CD4-positive, CD25-positive, alpha-beta regulatory T cell (primary cell): ENCODE measurements at regions not wholly inside any gene's neighbourhood (a gene's known extent, or its start where the extent isn't known, plus 50 kb on each side); places are given as distances from the start of the nearest gene placed in this dataset.

Experiments
- ATAC-seq, 2 donors: fragments of 150-1000 bp; cut with Tn5 transposase; one replicate each; pipeline ENCODE4 v1.10.0; 2021; ENCODE audit warnings: low read depth in 2 of 2, moderate number of reproducible peaks in 2 of 2, moderate library complexity in 1 of 2
- DNase-seq, 3 donors: peaks; one replicate each; pipeline versions ENCODE4 v3.0.0 to v3.0.0-alpha.2; 2012 to 2022; ENCODE audit warnings: mixed read lengths in 1 of 3
- H3K27ac ChIP-seq: one replicate; pipeline ENCODE4 v1.7.0; 2013; ENCODE audit warnings: mild to moderate bottlenecking, low read length; ENCODE audit not compliant: insufficient read depth, poor library complexity, severe bottlenecking
- H3K27me3 ChIP-seq: one replicate; pipeline ENCODE4 v1.7.0; 2013; ENCODE audit warnings: low read length; ENCODE audit not compliant: control insufficient read depth, insufficient read depth
- H3K36me3 ChIP-seq: one replicate; pipeline ENCODE4 v1.7.0; 2013; ENCODE audit warnings: mild to moderate bottlenecking, low read length, moderate library complexity; ENCODE audit not compliant: control insufficient read depth, insufficient read depth
- H3K4me1 ChIP-seq: 2 replicates; pipeline ENCODE4 v1.7.0; 2013; ENCODE audit warnings: mild to moderate bottlenecking, low read length; ENCODE audit not compliant: insufficient read depth, control insufficient read depth, poor library complexity, severe bottlenecking
- H3K4me3 ChIP-seq: one replicate; pipeline ENCODE4 v1.7.0; 2013; ENCODE audit warnings: low read depth, mild to moderate bottlenecking, low read length, moderate library complexity
- H3K9me3 ChIP-seq, 2 experiments: 1 replicate in 1 of 2; 2 replicates in 1 of 2; pipeline ENCODE4 v1.7.0; 2013; ENCODE audit warnings: low read length in 2 of 2, mild to moderate bottlenecking in 1 of 2, moderate library complexity in 1 of 2; ENCODE audit not compliant: control insufficient read depth in 2 of 2
- H3K27ac Mint-ChIP-seq, 3 donors: one replicate each; pipeline ENCODE4 v1.8.0; 2020 to 2022; ENCODE audit warnings: mild to moderate bottlenecking in 3 of 3, mixed read lengths in 3 of 3, moderate library complexity in 2 of 3
- H3K27me3 Mint-ChIP-seq: one replicate; pipeline ENCODE4 v1.8.0; 2022; ENCODE audit warnings: mild to moderate bottlenecking, mixed read lengths
- H3K36me3 Mint-ChIP-seq: one replicate; pipeline ENCODE4 v1.8.0; 2020; ENCODE audit warnings: mixed read lengths
- H3K4me1 Mint-ChIP-seq, 4 donors: one replicate each; pipeline ENCODE4 v1.8.0; 2020 to 2022; ENCODE audit warnings: mixed read lengths in 4 of 4, mild to moderate bottlenecking in 1 of 4
- H3K4me3 Mint-ChIP-seq, 4 donors: one replicate each; pipeline ENCODE4 v1.8.0; 2020 to 2022; ENCODE audit warnings: mild to moderate bottlenecking in 4 of 4, mixed read lengths in 4 of 4, moderate library complexity in 3 of 4
- H3K9me3 Mint-ChIP-seq, 7 donors: one replicate each; pipeline ENCODE4 v1.8.0; 2020 to 2022; ENCODE audit warnings: mixed read lengths in 7 of 7, mild to moderate bottlenecking in 3 of 7, moderate library complexity in 2 of 7

- Histone ChIP-seq H3K27me3 (peaks cover 2% of the 10 kb centered on the region), H3K4me3 (peak overlapping the region; percentile 68), H3K27ac (no peak overlapping the region), H3K4me1 (peaks cover 5% of the 10 kb centered on the region), H3K9me3 (no peaks in the 10 kb centered on the region), H3K36me3 (no peaks in the 10 kb centered on the region)
- Mint-ChIP-seq H3K36me3 (peaks cover 18% of the 10 kb centered on the region), H3K9me3 (peaks cover 0 to 9% (median 2%) of the 10 kb centered on the region in 7 donors), H3K4me1 (peaks cover 7 to 31% (median 10%) of the 10 kb centered on the region in 4 donors), H3K27ac (peak overlapping the region; percentile 72 to 91 (median 90)), H3K27me3 (peaks cover 12% of the 10 kb centered on the region), H3K4me3 (peak overlapping the region; percentile 76 to 90 (median 82))
- ATAC-seq (peak in 1 of 2 donors; percentile 24), DNase-seq (peak in 1 of 3 donors; percentile 30)
These were observed 304.6 kb upstream of the DMRT1 start for GRCh38 chr9:536597-537511.

GRCh38 chr9:543478-543877 is 298.0 kb upstream of the DMRT1 start:
- Mint-ChIP-seq H3K9me3 (peaks cover 0 to 9% (median 2%) of the 10 kb centered on the region in 7 donors), H3K4me3 (no peak overlapping the region), H3K4me1 (peaks cover 10 to 24% (median 15%) of the 10 kb centered on the region in 4 donors), H3K27me3 (peaks cover 19% of the 10 kb centered on the region), H3K36me3 (peaks cover 22% of the 10 kb centered on the region), H3K27ac (no peak overlapping the region)
- no peak overlapping the region for H3K27ac ChIP-seq
- DNase-seq: no peak
- no peak for ATAC-seq
- H3K4me3 ChIP-seq: no peak overlapping the region
- H3K36me3 ChIP-seq: no peaks in the 10 kb centered on the region
- H3K4me1 ChIP-seq: no peaks in the 10 kb centered on the region
- no peaks in the 10 kb centered on the region for H3K27me3 ChIP-seq
- H3K9me3 ChIP-seq: no peaks in the 10 kb centered on the region

- ATAC-seq: no peak
- Mint-ChIP-seq H3K27me3 (peaks cover 15% of the 10 kb centered on the region), H3K36me3 (peaks cover 19% of the 10 kb centered on the region)
These were observed 296.0 kb upstream of the DMRT1 start for GRCh38 chr9:545480-545879.

GRCh38 chr9:546235-546634 is 295.3 kb upstream of the DMRT1 start:
- no peak overlapping the region for H3K27ac ChIP-seq
- no peaks in the 10 kb centered on the region for H3K4me1 ChIP-seq
- Mint-ChIP-seq H3K4me1 (peaks cover 10 to 24% (median 16%) of the 10 kb centered on the region in 4 donors), H3K36me3 (peaks cover 11% of the 10 kb centered on the region), H3K4me3 (no peak overlapping the region), H3K9me3 (peaks cover 0 to 4% (median 0%) of the 10 kb centered on the region in 7 donors), H3K27ac (no peak overlapping the region), H3K27me3 (peaks cover 9% of the 10 kb centered on the region)
- H3K4me3 ChIP-seq: no peak overlapping the region
- no peaks in the 10 kb centered on the region for H3K9me3 ChIP-seq
- no peak for DNase-seq
- H3K27me3 ChIP-seq: no peaks in the 10 kb centered on the region
- no peaks in the 10 kb centered on the region for H3K36me3 ChIP-seq
- ATAC-seq: no peak

More at GRCh38 chr9:545480-545879, 296.0 kb upstream of the DMRT1 start:
- H3K4me1 Mint-ChIP-seq: peaks cover 10 to 24% (median 16%) of the 10 kb centered on the region in 4 donors
- no peaks in the 10 kb centered on the region for H3K27me3 ChIP-seq
- no peak for DNase-seq
- no peak overlapping the region for H3K4me3 ChIP-seq
- H3K27ac ChIP-seq: no peak overlapping the region
- H3K27ac Mint-ChIP-seq: peak overlapping the region in 1 of 3 donors; percentile 8
- no peaks in the 10 kb centered on the region for H3K4me1 ChIP-seq
- peaks cover 0 to 4% (median 0%) of the 10 kb centered on the region in 7 donors for H3K9me3 Mint-ChIP-seq
- no peaks in the 10 kb centered on the region for H3K9me3 ChIP-seq
- H3K4me3 Mint-ChIP-seq: no peak overlapping the region
- H3K36me3 ChIP-seq: no peaks in the 10 kb centered on the region

GRCh38 chr9:546797-547223 is 294.7 kb upstream of the DMRT1 start:
- H3K36me3 Mint-ChIP-seq: peaks cover 11% of the 10 kb centered on the region
- peaks cover 0 to 4% (median 0%) of the 10 kb centered on the region in 7 donors for H3K9me3 Mint-ChIP-seq
- peaks cover 7% of the 10 kb centered on the region for H3K27me3 Mint-ChIP-seq
- no peaks in the 10 kb centered on the region for H3K9me3 ChIP-seq
- DNase-seq (peak in 1 of 3 donors; percentile 27), ATAC-seq (no peak)
- H3K27ac Mint-ChIP-seq: peak overlapping the region in 2 of 3 donors; percentile 25 to 35
- no peaks in the 10 kb centered on the region for H3K36me3 ChIP-seq
- H3K27ac ChIP-seq: no peak overlapping the region
- no peaks in the 10 kb centered on the region for H3K27me3 ChIP-seq
- no peak overlapping the region for H3K4me3 Mint-ChIP-seq
- no peak overlapping the region for H3K4me3 ChIP-seq
- H3K4me1 Mint-ChIP-seq: peaks cover 10 to 24% (median 16%) of the 10 kb centered on the region in 4 donors
- no peaks in the 10 kb centered on the region for H3K4me1 ChIP-seq

GRCh38 chr9:547314-547713 is 294.2 kb upstream of the DMRT1 start:
- no peak overlapping the region for H3K27ac ChIP-seq
- H3K4me1 Mint-ChIP-seq: peaks cover 10 to 24% (median 16%) of the 10 kb centered on the region in 4 donors
- peaks cover 11% of the 10 kb centered on the region for H3K36me3 Mint-ChIP-seq
- H3K9me3 ChIP-seq: no peaks in the 10 kb centered on the region
- no peak overlapping the region for H3K4me3 ChIP-seq
- no peak overlapping the region for H3K4me3 Mint-ChIP-seq
- H3K27ac Mint-ChIP-seq: peak overlapping the region in 1 of 3 donors; percentile 25
- peaks cover 7% of the 10 kb centered on the region for H3K27me3 Mint-ChIP-seq
- H3K4me1 ChIP-seq: no peaks in the 10 kb centered on the region
- no peaks in the 10 kb centered on the region for H3K36me3 ChIP-seq
- DNase-seq (peak in 1 of 3 donors; percentile 14), ATAC-seq (no peak)
- peaks cover 0 to 4% (median 0%) of the 10 kb centered on the region in 7 donors for H3K9me3 Mint-ChIP-seq
- no peaks in the 10 kb centered on the region for H3K27me3 ChIP-seq

- DNase-seq: no peak
- Histone ChIP-seq H3K9me3 (no peaks in the 10 kb centered on the region), H3K4me1 (no peaks in the 10 kb centered on the region), H3K27me3 (no peaks in the 10 kb centered on the region), H3K27ac (no peak overlapping the region), H3K36me3 (no peaks in the 10 kb centered on the region), H3K4me3 (no peak overlapping the region)
- H3K9me3 Mint-ChIP-seq: peaks cover 0 to 4% (median 0%) of the 10 kb centered on the region in 7 donors
- H3K4me1 Mint-ChIP-seq: peaks cover 10 to 20% (median 14%) of the 10 kb centered on the region in 4 donors
- no peak for ATAC-seq
- no peak overlapping the region for H3K4me3 Mint-ChIP-seq
- peaks cover 3% of the 10 kb centered on the region for H3K27me3 Mint-ChIP-seq
- peaks cover 3% of the 10 kb centered on the region for H3K36me3 Mint-ChIP-seq
- H3K27ac Mint-ChIP-seq: no peak overlapping the region
These were observed 292.0 kb upstream of the DMRT1 start for GRCh38 chr9:549455-549997.
